Heart left ventricle (tissue), 16 donors: ENCODE measurements at regions not wholly inside any gene's neighbourhood (a gene's known extent, or its start where the extent isn't known, plus 50 kb on each side); places are given as distances from the start of the nearest gene placed in this dataset.

ENCODE experiments used
- ATAC-seq, 4 donors: fragments of 200-7000 bp; cut with Tn5 transposase; one replicate each; pipeline ENCODE4 v1.9.1; 2020 to 2022; ENCODE audit warnings: moderate library complexity in 4 of 4, mild to moderate bottlenecking in 3 of 4, moderate number of reproducible peaks in 1 of 4
- DNase-seq, 5 donors: peaks; one replicate each; pipeline ENCODE4 v3.0.0-alpha.2; 2020
- H3K27ac ChIP-seq, 12 donors: fragments of 200-600 bp; sonication (generic) in 4 of 12; one replicate each; pipeline versions ENCODE4 v1.5.0 to v1.8.0; 2016 to 2022; ENCODE audit warnings: mild to moderate bottlenecking in 2 of 12
- H3K27me3 ChIP-seq, 9 donors: fragments of 200-600 bp; sonication (generic) in 2 of 9; one replicate each; pipeline versions ENCODE4 v1.5.1 to v1.8.0; 2016 to 2022; ENCODE audit warnings: mild to moderate bottlenecking in 3 of 9
- H3K36me3 ChIP-seq, 9 donors: fragments of 200-600 bp; sonication (generic) in 2 of 9; one replicate each; pipeline versions ENCODE4 v1.5.0 to v1.8.0; 2018 to 2022; ENCODE audit warnings: mild to moderate bottlenecking in 2 of 9
- H3K4me1 ChIP-seq, 12 donors: fragments of 200-600 bp; sonication (generic) in 4 of 12; one replicate each; pipeline versions ENCODE4 v1.5.0 to v1.8.0; 2016 to 2022; ENCODE audit warnings: mild to moderate bottlenecking in 3 of 12
- H3K4me3 ChIP-seq, 12 donors: fragments of 200-600 bp; sonication (generic) in 4 of 12; one replicate each; pipeline versions ENCODE4 v1.5.0 to v1.8.0; 2017 to 2022; ENCODE audit warnings: mild to moderate bottlenecking in 9 of 12, moderate library complexity in 4 of 12
- H3K9me3 ChIP-seq, 12 donors: fragments of 200-600 bp; sonication (generic) in 4 of 12; one replicate each; pipeline versions ENCODE4 v1.5.0 to v1.8.0; 2016 to 2022; ENCODE audit warnings: mild to moderate bottlenecking in 1 of 12
- POLR2A ChIP-seq, 2 donors: fragments of 450-650 bp; IDR thresholded peaks; one replicate each; pipeline ENCODE4 v1.6.1; 2017; ENCODE audit warnings: antibody characterized with exemption in 2 of 2, mild to moderate bottlenecking in 2 of 2, moderate library complexity in 2 of 2
- WGBS, 4 donors: extraction: QIAGEN DNeasy Blood & Tissue Kit in 2 of 4; methylation state at CpG; one replicate each; pipeline versions ENCODE4 v1.1.5 to v1.1.7; 2013 to 2018; 5-methylcytosine and 5-hydroxymethylcytosine counted together
- intact Hi-C, 10 donors: fragments of 100-400 bp; cut with DNase I; formaldehyde crosslinking; loops; one replicate each; pipeline versions ENCODE4 v1.11.1 to v1.14.2; 2022
- TF ChIP-seq, protein P1 (sequence below), 12 donors: fragments of 200-600 bp; sonication (generic) in 4 of 12; IDR thresholded peaks; one replicate each; pipeline versions ENCODE4 v1.5.0 to v1.8.0; 2018 to 2022; ENCODE audit warnings: antibody characterized with exemption in 12 of 12, mild to moderate bottlenecking in 5 of 12
- donor health status: ischemic (EF 13 %, LVEDD 7.1; RV severe dilation, severe dysfunction).
- donor health status: healthy with polysubstance abuse.
- donor health status: DM: no; HTN: yes; CAD: no.
- donor health status: DM: no; HTN: no; CAD: no.
- donor health status: ischemic (EF 25% LVEDD 6.9; RV normal size, moderate dysfunction).
- donor health status: ischemic (EF 25% LVEDD 5.7; RV mildly dilated, moderate dysfunction).
- donor health status: healthy.
- donor health status: DM: yes; HTN: yes; CAD: no.
- donor health status: ischemic (EF 35%, LVEDD 5.7; RV mildly dilated, moderate dysfunction).
- donor health status: nonischemic (EF 11% LVEDD 7.7; RV severe dilation, severe dysfunction).
- donor health status: DM: yes; HTN: yes; CAD: no.
- donor health status: PGD.
- donor health status: ischemic (EF 29% LVEDD 5.4; RV normal size, mild dysfunction).
- donor health status: nonischemic (EF 23%, LVEDD 6.1; RV moderate dilation, normal function).

DNA sequence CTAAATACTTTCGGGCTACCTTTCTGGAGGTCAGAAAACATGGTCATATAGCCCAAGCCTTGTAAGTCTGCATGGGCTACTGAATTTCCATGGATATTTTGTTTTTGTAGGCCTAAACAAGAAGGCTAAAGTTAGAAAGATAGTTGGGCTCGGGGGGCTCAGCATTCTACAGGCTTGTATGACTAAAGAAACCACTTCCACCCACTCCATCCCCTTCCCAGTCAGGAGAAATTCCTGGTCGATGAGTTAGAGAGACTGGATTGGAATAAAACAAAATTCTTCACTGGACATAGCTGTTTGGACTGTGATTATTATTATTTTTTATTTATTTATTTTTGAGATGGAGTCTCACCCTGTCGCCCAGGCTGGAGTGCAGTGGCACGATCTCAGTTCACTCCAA lies 539.4 kb upstream of the TNP1 start:
- WGBS, 4 donors, result 78 to 83% (median 81%) methylated on average over 5 of the region's 5 CpGs
- peaks cover 0 to 49% (median 14%) of the 10 kb centered on the region in 12 donors for H3K4me1 ChIP-seq
- intact Hi-C loops, result no loop called here
- no peaks in the 10 kb centered on the region for H3K9me3 ChIP-seq
- no peak overlapping the region for H3K4me3 ChIP-seq
- H3K27ac ChIP-seq, result peak overlapping the region in 6 of 12 donors; percentile 23 to 39 (median 36)
- DNase-seq (no peak), ATAC-seq (no peak)
- no peak for TF ChIP-seq POLR2A (IDR thresholded peaks at IDR 0.05)
- TF ChIP-seq, protein P1, sequence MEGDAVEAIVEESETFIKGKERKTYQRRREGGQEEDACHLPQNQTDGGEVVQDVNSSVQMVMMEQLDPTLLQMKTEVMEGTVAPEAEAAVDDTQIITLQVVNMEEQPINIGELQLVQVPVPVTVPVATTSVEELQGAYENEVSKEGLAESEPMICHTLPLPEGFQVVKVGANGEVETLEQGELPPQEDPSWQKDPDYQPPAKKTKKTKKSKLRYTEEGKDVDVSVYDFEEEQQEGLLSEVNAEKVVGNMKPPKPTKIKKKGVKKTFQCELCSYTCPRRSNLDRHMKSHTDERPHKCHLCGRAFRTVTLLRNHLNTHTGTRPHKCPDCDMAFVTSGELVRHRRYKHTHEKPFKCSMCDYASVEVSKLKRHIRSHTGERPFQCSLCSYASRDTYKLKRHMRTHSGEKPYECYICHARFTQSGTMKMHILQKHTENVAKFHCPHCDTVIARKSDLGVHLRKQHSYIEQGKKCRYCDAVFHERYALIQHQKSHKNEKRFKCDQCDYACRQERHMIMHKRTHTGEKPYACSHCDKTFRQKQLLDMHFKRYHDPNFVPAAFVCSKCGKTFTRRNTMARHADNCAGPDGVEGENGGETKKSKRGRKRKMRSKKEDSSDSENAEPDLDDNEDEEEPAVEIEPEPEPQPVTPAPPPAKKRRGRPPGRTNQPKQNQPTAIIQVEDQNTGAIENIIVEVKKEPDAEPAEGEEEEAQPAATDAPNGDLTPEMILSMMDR (IDR thresholded peaks at IDR 0.05), result no peak
- no peaks in the 10 kb centered on the region for H3K27me3 ChIP-seq
- no peaks in the 10 kb centered on the region for H3K36me3 ChIP-seq

DNA sequence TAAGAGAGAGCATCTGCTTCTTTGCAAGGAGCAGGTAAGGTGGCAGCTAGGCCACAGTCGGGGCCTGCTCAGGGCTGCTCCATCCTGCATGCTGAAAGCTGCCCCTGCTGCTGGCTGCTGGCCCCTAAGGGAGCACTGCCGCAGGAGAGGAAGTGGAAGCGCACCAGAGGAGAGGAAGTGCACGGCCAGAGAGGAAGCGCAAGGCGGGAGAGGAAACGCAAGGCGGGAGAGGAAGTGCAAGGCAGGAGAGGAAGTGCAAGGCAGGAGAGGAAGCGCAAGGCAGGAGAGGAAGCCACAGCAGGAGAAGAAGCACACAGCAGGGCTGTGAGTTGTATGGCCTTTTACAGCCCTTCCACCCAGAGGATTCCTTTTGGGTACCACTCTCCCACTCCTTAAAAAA lies 539.0 kb upstream of the TNP1 start:
- DNase-seq (peak; percentile 31 to 65 (median 48)), ATAC-seq (peak in 3 of 4 donors; percentile 25 to 79 (median 33))
- H3K4me1 ChIP-seq, result peaks cover 0 to 53% (median 15%) of the 10 kb centered on the region in 12 donors
- WGBS, 4 donors, result 58 to 79% (median 73%) methylated on average over 9 of the region's 9 CpGs
- TF ChIP-seq, protein P1 (IDR thresholded peaks at IDR 0.05), result no peak
- no peak for TF ChIP-seq POLR2A (IDR thresholded peaks at IDR 0.05)
- no peaks in the 10 kb centered on the region for H3K36me3 ChIP-seq
- no peak overlapping the region for H3K4me3 ChIP-seq
- peak overlapping the region in 5 of 12 donors; percentile 23 to 39 (median 37) for H3K27ac ChIP-seq
- no peaks in the 10 kb centered on the region for H3K9me3 ChIP-seq
- no peaks in the 10 kb centered on the region for H3K27me3 ChIP-seq
- intact Hi-C loops, result no loop called here

DNA sequence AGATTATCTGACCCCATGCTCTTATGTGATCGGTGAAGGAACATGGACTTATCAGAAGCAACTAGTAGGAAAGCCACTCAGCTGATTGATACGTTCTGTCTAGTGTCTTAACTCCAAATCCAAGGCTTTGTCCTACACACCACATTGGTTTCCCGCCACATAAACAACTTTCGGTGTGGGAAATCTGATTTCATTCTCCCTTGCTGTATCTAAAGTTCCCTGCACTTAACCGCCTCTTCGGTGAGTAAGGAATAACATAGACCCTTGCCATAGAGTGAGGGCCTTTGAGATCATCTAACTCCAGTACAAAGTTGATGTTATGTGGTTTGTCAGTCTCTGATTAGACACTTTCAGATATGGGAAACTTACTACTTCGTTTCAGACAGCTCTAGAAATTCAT lies 538.2 kb upstream of the TNP1 start:
- H3K27ac ChIP-seq, result no peak overlapping the region
- intact Hi-C loops, result no loop called here
- no peak overlapping the region for H3K4me3 ChIP-seq
- no peaks in the 10 kb centered on the region for H3K27me3 ChIP-seq
- H3K9me3 ChIP-seq, result no peaks in the 10 kb centered on the region
- H3K36me3 ChIP-seq, result no peaks in the 10 kb centered on the region
- TF ChIP-seq, protein P1 (IDR thresholded peaks at IDR 0.05), result no peak
- no peak for TF ChIP-seq POLR2A (IDR thresholded peaks at IDR 0.05)
- DNase-seq (no peak), ATAC-seq (no peak)
- H3K4me1 ChIP-seq, result peaks cover 0 to 56% (median 14%) of the 10 kb centered on the region in 12 donors
- WGBS, 4 donors, result 89 to 97% (median 90%) methylated on average over 7 of the region's 7 CpGs

DNA sequence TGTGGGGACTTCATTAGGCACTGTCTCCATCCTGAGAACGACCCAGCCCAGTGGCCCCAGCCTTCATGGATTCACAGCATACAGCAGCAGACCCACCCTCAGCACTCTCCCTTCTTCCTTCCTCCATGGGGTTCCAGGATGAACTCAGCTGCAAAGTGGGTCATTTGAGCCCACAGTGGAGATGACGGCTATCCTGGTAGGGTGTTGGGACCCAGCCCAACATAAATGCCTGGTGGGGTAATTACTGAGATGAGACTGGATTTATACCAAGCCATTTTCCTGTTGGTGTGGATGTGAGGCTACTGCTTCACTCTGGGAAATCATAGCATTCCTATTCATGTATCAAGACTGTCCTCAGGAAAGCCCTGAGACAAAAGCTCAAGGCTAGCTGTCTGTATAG lies 536.7 kb upstream of the TNP1 start:
- Histone ChIP-seq H3K4me3 (no peak overlapping the region), H3K27ac (peak overlapping the region in 2 of 12 donors; percentile 4 to 43), H3K9me3 (peaks cover 0 to 5% (median 0%) of the 10 kb centered on the region in 12 donors), H3K4me1 (peaks cover 0 to 53% (median 10%) of the 10 kb centered on the region in 12 donors), H3K27me3 (no peaks in the 10 kb centered on the region), H3K36me3 (no peaks in the 10 kb centered on the region)
- ATAC-seq, result no peak
- WGBS, 4 donors, result 31 to 56% (median 42%) methylated on average over 2 of the region's 2 CpGs
- intact Hi-C loops, result no loop called here
- no peak for DNase-seq
- TF ChIP-seq POLR2A (IDR thresholded peaks at IDR 0.05), result no peak
- TF ChIP-seq, protein P1 (IDR thresholded peaks at IDR 0.05), result no peak
